Smooth muscle cell (in vitro differentiated cells): ENCODE measurements at regions not wholly inside any gene's neighbourhood (a gene's known extent, or its start where the extent isn't known, plus 50 kb on each side); places are given as distances from the start of the nearest gene placed in this dataset.

Experiments used
- DNase-seq: peaks from one replicate; lab custom pipeline; 2025; ENCODE audit not compliant: unreplicated experiment; lab: John Stamatoyannopoulos, UW
- H2AFZ ChIP-seq: fragments of 200-600 bp; sonication (generic); 2 replicates; pipeline ENCODE4 v1.6.0; 2016; ENCODE audit warnings: antibody characterized with exemption, low read depth, mild to moderate bottlenecking
- H3F3A ChIP-seq: fragments of 200-600 bp; sonication (generic); 2 replicates; pipeline ENCODE4 v1.6.0; 2017; ENCODE audit warnings: antibody characterized with exemption, low read depth
- H3K27ac ChIP-seq: fragments of 200-600 bp; sonication (generic); 2 replicates; pipeline ENCODE4 v1.5.1; 2016; ENCODE audit warnings: low read depth, mild to moderate bottlenecking
- H3K27me3 ChIP-seq: fragments of 200-600 bp; sonication (generic); 2 replicates; pipeline ENCODE4 v1.6.1; 2016; ENCODE audit warnings: low read depth, mild to moderate bottlenecking
- H3K36me3 ChIP-seq: fragments of 200-600 bp; sonication (generic); 2 replicates; pipeline ENCODE4 v1.5.1; 2016; ENCODE audit warnings: low read depth
- H3K4me1 ChIP-seq: fragments of 200-600 bp; sonication (generic); 2 replicates; pipeline ENCODE4 v1.5.1; 2016; ENCODE audit warnings: low read depth
- H3K4me2 ChIP-seq: fragments of 200-600 bp; sonication (generic); 2 replicates; pipeline ENCODE4 v1.6.0; 2016; ENCODE audit warnings: mild to moderate bottlenecking
- H3K4me3 ChIP-seq: fragments of 200-600 bp; sonication (generic); 2 replicates; pipeline ENCODE4 v1.5.1; 2016; ENCODE audit warnings: mild to moderate bottlenecking
- H3K79me2 ChIP-seq: fragments of 200-600 bp; sonication (generic); 2 replicates; pipeline ENCODE4 v1.6.0; 2016; ENCODE audit warnings: low read depth, mild to moderate bottlenecking
- H3K9ac ChIP-seq: fragments of 200-600 bp; sonication (generic); 2 replicates; pipeline ENCODE4 v1.6.0; 2016; ENCODE audit warnings: low read depth
- H3K9me3 ChIP-seq: fragments of 200-600 bp; sonication (generic); replicated peaks from 2 replicates; pipeline ENCODE4 v1.5.1; 2016; ENCODE audit warnings: low read depth
- H4K20me1 ChIP-seq: fragments of 200-600 bp; sonication (generic); 2 replicates; pipeline ENCODE4 v1.6.0; 2016; ENCODE audit warnings: low read depth
- CTCF ChIP-seq: fragments of 200-600 bp; sonication (generic); IDR thresholded peaks from 2 replicates; pipeline ENCODE4 v1.5.1; 2017; ENCODE audit warnings: borderline replicate concordance, mild to moderate bottlenecking, antibody characterized with exemption; ENCODE audit not compliant: insufficient read depth, poor library complexity, severe bottlenecking
- WGBS: methylation state at CpG from one replicate; pipeline ENCODE4 v1.1.7; 2016; ENCODE audit warnings: low lambda C conversion rate; 5-methylcytosine and 5-hydroxymethylcytosine counted together

GRCh38 chr3:195012100-195012499 is 258.9 kb downstream of the XXYLT1 start:
- Histone ChIP-seq H3K27me3 (no peaks in the 10 kb centered on the region), H4K20me1 (no peaks in the 10 kb centered on the region), H3F3A (peaks cover 5% of the 10 kb centered on the region), H3K36me3 (no peaks in the 10 kb centered on the region), H3K4me2 (no peak overlapping the region), H3K4me1 (no peaks in the 10 kb centered on the region), H3K27ac (no peak overlapping the region), H3K9me3 (no peaks in the 10 kb centered on the region), H2AFZ (no peak overlapping the region), H3K9ac (no peak overlapping the region), H3K4me3 (no peak overlapping the region), H3K79me2 (no peaks in the 10 kb centered on the region)
- TF ChIP-seq CTCF, result no peak
- WGBS, result 83% methylated on average over 4 of the region's 4 CpGs
- DNase-seq, result no peak

DNA sequence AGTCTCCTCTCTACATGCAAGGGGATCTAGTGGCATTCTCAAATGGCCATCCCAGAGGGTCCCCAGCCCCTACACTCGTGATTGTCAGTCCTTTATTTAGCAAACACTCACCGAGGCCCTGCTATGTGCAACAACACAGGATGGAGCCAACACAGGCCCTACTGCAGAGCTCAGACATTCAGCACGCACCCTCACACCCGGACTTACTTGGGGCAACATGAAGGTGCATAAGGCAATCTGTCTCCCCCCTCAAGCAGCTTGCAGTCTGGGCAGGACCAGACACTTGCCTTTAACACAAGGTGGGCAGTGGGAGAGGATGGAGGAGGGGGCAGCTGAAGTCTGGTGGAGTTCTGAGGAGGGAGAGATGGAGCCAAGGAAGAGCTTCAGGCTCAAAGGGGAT is 258.4 kb downstream of the XXYLT1 start:
- 97% methylated on average over 4 of the region's 4 CpGs for WGBS
- Histone ChIP-seq H3K9ac (no peak overlapping the region), H2AFZ (no peak overlapping the region), H3K9me3 (no peaks in the 10 kb centered on the region), H3K27me3 (no peaks in the 10 kb centered on the region), H3K79me2 (no peaks in the 10 kb centered on the region), H4K20me1 (no peaks in the 10 kb centered on the region), H3K4me1 (no peaks in the 10 kb centered on the region), H3K36me3 (no peaks in the 10 kb centered on the region), H3K27ac (no peak overlapping the region), H3F3A (peaks cover 5% of the 10 kb centered on the region), H3K4me3 (no peak overlapping the region), H3K4me2 (no peak overlapping the region)
- no peak for DNase-seq
- no peak for TF ChIP-seq CTCF

GRCh38 chr3:195013411-195014361 is 257.3 kb downstream of the XXYLT1 start:
- Histone ChIP-seq H3K27me3 (no peaks in the 10 kb centered on the region), H3K79me2 (no peaks in the 10 kb centered on the region), H2AFZ (peak overlapping the region; percentile 3), H3K36me3 (no peaks in the 10 kb centered on the region), H3F3A (peaks cover 5% of the 10 kb centered on the region), H3K4me2 (peak overlapping the region; percentile 42), H3K4me1 (no peaks in the 10 kb centered on the region), H3K9me3 (no peaks in the 10 kb centered on the region), H4K20me1 (no peaks in the 10 kb centered on the region), H3K27ac (peak overlapping the region; percentile 45), H3K4me3 (no peak overlapping the region), H3K9ac (no peak overlapping the region)
- DNase-seq, result no peak
- 42% methylated on average over 17 of the region's 17 CpGs for WGBS
- TF ChIP-seq CTCF, result no peak
